Embryonic facial prominence (tissue), 1 donor: ENCODE measurements at regions not wholly inside any gene's neighbourhood (a gene's known extent, or its start where the extent isn't known, plus 50 kb on each side); places are given as distances from the start of the nearest gene placed in this dataset.
A peak's percentile ranks its signal among the peaks of the same experiment; 100 is the strongest.
"Not testable (repeated sequence)": the region's sequence is repeated elsewhere in the genome, so short reads cannot be mapped to it uniquely, and the experiment has no call there.

Source experiments
- DNase-seq: peaks from one replicate; pipeline ENCODE4 v3.0.0-alpha.2; 2016; ENCODE audit errors: extremely low spot score

GRCh38 chr3:166669781-166670180, 710.3 kb downstream of the ZBBX start:
- no peak for DNase-seq

DNA sequence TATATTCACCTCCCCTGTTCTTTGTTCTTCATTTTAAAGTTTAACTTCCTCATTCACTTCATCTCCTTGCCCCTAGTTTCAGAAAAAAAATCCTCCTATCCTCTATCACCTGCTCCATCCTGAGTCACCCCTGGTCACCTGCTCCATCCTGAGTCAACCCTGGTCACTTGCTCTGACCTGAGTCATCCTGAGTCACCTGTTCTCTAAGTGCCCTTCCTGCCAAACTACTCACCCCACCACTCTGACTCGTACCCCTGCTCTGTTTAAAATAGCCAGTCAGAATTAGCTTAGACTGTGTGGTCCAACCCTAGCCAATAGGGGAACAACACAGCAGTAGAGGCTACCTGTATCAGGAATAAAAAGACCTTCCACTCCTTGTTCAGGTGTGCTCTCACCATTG, 716.9 kb downstream of the ZBBX start:
- no peak for DNase-seq

DNA sequence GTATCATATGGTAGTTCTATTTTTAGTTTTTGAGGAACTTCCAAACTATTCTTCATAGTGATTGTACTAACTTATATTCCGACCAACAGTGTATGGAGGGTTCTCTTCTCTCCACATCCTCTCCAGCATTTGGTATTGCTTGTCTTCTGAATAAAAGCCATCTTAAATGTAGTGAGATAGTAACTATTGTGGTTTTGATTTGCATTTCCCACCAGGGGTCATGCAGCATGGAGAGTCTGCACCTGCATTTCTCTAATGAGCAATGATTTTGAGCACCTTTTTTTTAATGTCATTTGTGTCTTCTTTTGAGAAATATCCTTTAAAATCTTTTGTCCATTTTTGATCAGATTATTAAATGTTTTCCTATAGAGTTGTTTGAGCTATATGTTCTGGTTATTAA, 718.5 kb downstream of the ZBBX start:
- no peak for DNase-seq

DNA sequence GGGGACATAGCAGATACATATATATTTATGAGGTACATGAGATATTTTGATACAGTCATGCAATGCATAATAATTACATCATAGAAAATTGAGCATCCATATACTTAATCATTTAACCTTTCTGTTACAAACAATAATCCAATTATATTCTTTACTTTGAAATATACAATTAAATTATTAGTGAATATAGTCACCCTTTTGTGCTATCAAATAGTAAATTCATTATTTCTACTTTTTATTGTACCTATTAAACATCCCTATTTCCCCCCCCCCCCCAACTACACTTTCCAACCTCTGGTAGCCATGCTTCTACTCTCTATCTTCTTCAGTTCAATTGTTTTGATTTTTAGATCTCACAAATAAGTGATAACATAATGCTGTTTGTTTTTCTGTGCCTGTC, 719.1 kb downstream of the ZBBX start:
- no peak for DNase-seq

GRCh38 chr3:166637984-166638530, 742.0 kb downstream of the ZBBX start:
- no peak for DNase-seq

GRCh38 chr3:166634091-166634746, 745.9 kb downstream of the ZBBX start:
- no peak for DNase-seq

DNA sequence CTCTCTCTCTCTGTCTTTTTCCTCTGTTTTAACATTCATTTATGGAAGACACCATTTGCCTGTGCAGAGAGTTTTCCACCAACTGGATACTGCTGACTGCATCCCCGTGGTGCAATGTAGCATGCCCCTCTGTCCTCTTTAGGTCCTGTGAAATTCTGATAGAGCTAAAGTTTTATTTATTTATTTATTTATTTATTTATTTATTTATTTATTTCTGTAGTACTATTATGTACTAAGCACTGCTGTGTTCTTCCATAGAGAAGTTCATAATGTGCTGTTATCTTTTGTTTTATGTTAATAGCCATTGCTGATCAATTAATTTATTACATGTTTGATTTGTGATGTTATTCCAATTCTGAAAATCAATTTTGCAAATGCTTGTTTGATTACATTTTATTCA, 749.9 kb downstream of the ZBBX start:
- DNase-seq: no peak

GRCh38 chr3:166613365-166613764, 766.7 kb downstream of the ZBBX start:
- no peak for DNase-seq

DNA sequence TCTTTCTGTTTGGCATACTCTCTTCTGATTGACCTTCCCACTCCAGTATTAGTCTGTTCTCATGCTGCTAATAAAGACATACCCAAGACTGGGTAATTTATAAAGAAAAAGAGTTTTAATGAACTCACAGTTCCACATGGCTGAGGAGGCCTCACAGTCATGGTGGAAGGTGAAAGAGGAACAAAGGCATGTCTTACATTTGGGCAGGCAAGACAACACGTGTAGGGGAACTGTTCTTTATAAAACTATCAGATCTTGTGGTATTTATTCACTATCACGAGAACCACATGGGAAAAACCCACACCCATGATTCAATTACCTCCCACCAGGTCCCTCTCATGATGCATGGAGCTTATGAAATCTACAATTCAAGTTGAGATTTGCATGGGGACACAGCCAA, 767.3 kb downstream of the ZBBX start:
- DNase-seq: not testable (repeated sequence)

- no peak for DNase-seq
These were observed 770.8 kb upstream of the BCHE start for GRCh38 chr3:166607933-166608521.

- DNase-seq: no peak
These were observed 769.8 kb upstream of the BCHE start for GRCh38 chr3:166606988-166607387.

GRCh38 chr3:166593776-166594175, 756.6 kb upstream of the BCHE start:
- no peak for DNase-seq

DNA sequence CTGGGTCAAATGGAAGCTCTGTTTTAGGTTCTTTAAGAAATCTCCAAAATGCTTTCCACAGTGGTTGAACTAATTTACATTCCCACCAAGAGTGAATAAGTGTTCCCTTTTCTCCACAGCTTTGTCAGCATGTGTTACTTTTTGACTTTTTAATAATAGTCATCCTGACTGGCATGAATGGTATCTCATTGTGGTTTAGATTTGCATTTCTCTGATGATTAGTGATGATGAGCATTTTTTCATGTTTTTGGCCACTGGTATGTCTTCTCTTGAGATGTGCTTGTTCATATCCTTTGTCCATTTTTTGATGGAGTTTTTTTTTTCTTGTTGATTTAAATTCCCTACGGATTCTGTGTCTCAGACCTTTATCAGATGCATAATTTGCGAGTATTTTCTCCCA, 745.0 kb upstream of the BCHE start:
- no peak for DNase-seq

- DNase-seq: no peak
These were observed 743.3 kb upstream of the BCHE start for GRCh38 chr3:166580561-166580960.

GRCh38 chr3:166575161-166575560, 737.9 kb upstream of the BCHE start:
- no peak for DNase-seq

DNA sequence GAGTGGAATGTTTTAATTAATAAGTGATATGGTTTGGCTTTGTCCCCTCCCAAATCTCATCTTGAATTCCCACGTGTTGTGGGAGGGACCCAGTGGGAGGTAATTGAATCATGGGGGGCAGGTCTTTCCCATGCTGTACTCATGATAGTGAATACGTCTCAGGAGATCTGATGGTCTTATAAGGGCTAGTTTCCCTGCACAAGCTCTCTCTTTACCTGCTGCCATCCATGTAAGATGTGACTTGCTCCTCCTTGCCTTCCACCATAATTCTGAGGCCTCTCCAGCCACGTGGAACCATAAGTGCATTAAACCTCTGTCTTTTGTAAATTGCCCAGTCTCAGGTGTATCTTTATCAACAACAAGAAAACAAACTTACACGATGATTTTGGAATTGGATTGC, 734.5 kb upstream of the BCHE start:
- not testable (repeated sequence) for DNase-seq

DNA sequence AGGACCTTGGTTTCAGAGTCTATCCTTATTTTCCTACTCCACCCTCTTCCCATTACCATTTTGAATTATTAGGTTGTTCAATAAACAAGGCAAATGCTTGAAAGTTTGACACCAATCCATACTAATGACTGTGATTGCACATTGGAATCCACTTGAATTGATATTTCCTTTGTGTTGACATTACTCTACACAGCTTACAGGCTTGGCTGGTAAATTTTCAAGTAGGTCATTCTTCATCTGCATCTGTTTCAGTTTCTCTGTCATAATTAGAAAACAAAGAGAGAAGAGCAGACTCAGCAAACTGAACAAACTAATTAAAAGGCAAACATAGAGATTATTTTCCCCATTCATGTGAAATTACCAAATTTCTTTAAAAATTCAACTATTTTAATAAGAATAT, 732.9 kb upstream of the BCHE start:
- no peak for DNase-seq

DNA sequence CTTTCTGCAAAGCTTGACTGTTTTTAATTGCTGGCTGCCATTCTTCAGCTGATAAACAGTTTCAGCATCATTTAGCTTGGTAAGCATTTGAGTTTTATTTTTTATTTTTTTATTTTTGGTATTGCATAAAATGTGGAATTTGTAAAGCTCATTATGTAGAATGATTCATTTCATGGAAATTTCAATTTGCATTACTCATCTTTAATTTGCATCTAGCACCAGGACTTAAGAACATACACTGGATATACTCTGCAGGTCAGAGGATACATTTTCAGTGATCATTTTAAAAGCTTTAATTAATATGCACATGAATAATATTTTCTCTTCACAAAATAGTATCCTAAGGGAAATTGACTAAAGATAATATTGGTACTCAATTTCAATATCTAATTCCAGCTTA, 732.4 kb upstream of the BCHE start:
- DNase-seq: no peak

DNA sequence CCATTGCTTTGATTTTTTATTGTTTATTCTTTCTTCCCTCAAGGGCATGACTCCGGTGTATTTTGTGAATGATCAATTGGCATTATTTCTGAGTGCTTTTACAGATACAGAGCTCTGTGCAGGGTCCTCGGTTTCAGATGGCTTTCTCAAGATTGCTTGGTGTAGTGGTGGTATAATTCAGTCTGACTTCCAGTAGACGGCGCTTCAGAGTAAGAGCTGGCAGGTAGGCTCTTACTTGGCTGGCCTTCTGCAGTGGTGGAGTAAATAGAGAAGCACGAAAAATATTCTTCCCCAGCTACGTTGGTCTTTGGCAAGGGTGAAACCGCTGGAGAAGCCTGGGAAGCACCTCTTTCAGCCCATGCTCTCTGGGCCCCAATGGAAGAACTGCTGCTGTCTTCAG, 723.0 kb upstream of the BCHE start:
- DNase-seq: no peak

- DNase-seq: no peak
These were observed 719.7 kb upstream of the BCHE start for GRCh38 chr3:166556955-166557354.

DNA sequence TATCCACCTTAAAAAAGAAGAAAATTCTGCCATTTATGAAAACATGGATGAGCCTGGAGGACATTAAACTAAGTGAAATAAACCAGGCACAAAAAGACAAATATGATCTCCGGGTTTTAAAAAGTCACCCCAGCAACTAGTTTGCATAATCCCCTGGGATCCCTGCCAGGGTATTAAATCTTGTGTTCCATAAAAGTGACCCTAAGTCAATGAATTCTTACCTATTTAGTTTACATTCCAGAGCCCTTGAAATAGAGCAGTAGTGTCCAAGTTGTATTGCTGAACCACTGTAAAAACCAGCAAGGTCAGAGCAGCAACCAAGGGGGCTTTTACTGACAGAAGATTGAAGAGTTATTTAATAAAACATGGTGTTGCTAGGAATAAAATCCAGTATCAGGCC, 716.8 kb upstream of the BCHE start:
- no peak for DNase-seq

DNA sequence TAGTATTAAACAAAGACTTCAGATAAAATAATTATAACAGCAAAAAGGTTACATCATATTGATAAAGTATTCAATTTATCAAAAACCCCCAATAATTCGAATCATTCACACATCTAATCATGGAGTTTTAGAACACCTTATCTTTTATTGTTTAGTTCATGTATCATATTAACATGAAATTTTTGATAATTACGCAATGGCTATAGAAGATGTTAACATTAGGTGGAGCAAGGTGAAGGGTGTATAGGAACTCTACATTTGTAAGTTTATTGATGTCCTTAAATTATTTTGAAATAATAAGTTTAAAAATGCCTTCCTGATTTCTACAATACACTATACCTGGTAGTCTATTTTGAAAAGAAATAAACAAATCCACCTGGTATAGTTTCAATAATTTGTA, 696.5 kb upstream of the BCHE start:
- no peak for DNase-seq

- DNase-seq: no peak
These were observed 694.5 kb upstream of the BCHE start for GRCh38 chr3:166531730-166532129.

- DNase-seq: peak; percentile 53
These were observed 690.1 kb upstream of the BCHE start for GRCh38 chr3:166527325-166527724.
